GM12892 (cell line): ENCODE measurements at regions not wholly inside any gene's neighbourhood (a gene's known extent, or its start where the extent isn't known, plus 50 kb on each side); places are given as distances from the start of the nearest gene placed in this dataset.

Experiments
- POLR2A ChIP-seq: IDR thresholded peaks from 2 replicates; pipeline ENCODE4 v1.6.1; 2011; ENCODE audit warnings: low read depth, low read length, control low read depth
- POLR2AphosphoS5 ChIP-seq: IDR thresholded peaks from 2 replicates; pipeline ENCODE4 v1.6.1; 2011; ENCODE audit warnings: low read depth, low read length, control low read depth

DNA sequence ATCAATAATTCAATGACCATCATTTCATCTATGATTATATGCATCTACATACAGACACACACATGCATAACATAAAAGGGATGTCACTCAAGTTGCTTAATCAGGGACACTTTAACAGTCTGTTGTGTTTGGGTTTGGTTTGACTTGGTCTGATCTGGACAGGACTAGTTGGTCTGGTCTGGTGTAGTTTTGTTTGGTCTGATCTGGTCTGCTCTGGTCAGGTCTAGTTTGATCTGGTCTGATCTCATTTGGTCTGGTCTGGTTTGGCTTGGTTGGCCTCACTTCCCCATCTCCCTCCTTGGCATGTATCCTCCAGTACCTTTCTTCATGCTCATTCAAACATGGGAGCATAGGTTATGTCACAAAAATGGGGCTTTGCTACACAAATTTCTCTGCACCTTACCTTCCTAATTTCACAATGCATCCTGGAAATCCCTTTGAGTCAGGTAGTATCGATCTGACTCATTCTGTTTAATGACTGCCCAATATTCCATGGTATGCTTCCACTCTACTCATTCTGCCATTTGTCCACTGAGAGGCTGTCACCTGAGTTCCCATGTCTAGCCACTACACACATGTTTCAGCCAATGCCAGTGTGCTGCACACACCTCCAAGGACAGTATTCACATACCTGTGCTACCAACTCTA lies 73.0 kb upstream of the TPM1 start:
- no peak for TF ChIP-seq POLR2A
- no peak for TF ChIP-seq POLR2AphosphoS5
